NCI-H2196 (cell line): ENCODE measurements at regions not wholly inside any gene's neighbourhood (a gene's known extent, or its start where the extent isn't known, plus 50 kb on each side); places are given as distances from the start of the nearest gene placed in this dataset.
"Not testable (repeated sequence)": the region's sequence is repeated elsewhere in the genome, so short reads cannot be mapped to it uniquely, and the experiment has no call there.

Experiments used
- DNase-seq: peaks from one replicate; lab custom pipeline; 2025; ENCODE audit not compliant: unreplicated experiment; lab: John Stamatoyannopoulos, UW

DNA sequence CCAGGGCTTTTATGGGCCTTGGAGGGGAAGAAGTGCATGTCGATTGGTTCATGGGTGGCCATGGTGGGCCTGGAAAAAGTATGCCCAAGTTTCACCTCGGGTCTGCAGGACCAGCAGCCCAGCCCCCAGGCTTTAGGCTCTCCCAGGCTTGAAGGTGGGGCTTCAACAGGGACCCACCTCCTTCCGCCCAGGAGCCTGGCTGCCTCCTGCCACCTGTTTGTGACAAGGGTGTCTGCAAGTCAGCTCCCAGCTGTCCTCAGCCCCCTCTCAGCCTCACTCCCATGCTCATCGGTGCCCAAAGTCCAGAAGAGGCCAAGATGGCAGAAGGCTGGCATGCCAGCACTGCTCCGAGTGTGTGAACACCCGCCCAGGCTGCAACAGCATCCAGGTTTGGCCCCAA is 1063.2 kb upstream of the ACO1 start:
- no peak for DNase-seq

DNA sequence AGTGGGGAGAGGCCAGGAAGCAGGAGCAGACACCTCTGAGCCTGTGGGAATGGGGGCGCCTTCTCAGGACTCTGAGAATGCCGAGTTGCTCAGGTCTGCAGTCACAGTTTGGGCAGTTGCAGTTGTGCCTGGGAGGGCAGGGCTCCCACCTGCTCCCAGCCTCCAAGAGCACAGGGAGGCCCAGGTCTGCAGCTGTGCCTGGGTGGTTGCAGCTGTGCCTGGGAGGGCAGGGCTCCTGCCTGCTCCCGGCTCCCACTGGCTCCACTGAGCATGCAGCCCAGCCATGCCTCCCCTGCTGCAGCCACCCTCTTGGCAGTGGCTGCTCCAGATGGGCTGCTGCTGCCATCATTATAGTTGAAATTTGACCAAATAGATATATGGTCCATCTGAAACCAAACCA is 1062.8 kb upstream of the ACO1 start:
- no peak for DNase-seq

DNA sequence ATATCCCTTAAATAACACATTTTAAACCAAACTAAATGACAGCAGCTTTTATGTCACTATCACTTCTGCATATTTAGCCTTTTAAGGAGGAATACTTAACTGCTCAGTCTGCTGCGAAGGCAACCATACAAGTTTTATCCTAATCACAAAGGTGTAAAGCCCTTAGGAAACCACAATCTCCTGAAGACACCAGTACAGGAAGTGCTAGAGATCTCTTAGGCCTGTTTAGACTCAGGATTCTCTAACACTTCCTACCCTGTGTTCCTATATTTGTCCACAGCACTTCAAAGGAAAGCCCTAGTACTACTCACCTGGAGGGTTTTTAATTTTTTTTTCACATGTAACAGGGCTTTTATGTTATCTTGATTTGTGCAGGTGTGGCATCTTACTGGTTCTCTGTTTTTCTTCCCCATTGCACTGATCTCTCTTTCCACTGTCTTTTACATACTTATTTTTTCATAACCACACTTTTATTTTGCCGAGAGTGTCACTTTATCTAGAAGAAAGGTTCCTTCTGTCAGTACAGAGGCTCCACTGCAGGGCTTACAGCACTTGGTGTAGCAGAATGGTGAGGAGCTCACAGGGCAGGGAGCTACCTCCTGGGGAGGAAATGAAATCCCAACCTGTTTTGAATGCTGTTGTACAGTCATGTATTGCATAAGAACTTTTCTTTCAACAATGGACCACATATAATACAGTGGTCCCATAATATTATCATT is 1060.6 kb upstream of the ACO1 start:
- DNase-seq: no peak

GRCh38 chr9:31325778-31326177 is 1058.7 kb upstream of the ACO1 start:
- no peak for DNase-seq

GRCh38 chr9:31326883-31327282 is 1057.6 kb upstream of the ACO1 start:
- DNase-seq: not testable (repeated sequence)

DNA sequence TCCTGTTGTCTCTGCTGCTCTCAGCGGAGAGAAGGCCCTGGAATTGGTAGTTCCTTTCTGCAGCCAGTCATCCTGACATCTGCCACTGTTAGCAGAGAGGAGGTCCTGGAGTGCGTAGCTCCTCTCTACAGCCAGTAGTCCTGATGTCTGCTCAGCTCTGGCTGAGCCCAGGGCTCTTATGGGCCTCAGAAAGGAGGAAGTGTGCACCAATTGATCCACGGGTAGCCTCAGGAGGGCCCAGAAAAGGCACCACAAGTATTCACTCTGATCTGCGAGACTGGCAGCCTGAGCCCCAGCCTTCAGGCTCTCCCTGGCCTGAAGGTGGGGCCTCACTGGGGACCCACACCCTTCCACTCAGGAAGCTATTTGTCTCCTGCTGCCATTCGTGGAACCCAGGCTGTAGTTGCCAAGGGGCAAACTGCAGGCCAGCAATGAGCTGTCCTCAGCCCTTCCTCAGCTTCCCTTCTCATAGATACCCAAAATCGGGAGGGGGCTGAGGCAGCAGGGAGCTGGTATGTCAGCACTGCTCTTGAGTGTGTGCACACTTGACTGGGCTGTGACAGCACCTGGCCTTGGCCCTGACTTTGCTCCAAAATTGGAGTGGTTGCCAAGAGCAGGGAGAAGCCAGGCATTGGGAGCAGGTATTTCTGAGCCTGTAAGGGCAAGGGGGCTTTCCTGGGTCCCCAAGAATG is 1049.5 kb upstream of the ACO1 start:
- no peak for DNase-seq

DNA sequence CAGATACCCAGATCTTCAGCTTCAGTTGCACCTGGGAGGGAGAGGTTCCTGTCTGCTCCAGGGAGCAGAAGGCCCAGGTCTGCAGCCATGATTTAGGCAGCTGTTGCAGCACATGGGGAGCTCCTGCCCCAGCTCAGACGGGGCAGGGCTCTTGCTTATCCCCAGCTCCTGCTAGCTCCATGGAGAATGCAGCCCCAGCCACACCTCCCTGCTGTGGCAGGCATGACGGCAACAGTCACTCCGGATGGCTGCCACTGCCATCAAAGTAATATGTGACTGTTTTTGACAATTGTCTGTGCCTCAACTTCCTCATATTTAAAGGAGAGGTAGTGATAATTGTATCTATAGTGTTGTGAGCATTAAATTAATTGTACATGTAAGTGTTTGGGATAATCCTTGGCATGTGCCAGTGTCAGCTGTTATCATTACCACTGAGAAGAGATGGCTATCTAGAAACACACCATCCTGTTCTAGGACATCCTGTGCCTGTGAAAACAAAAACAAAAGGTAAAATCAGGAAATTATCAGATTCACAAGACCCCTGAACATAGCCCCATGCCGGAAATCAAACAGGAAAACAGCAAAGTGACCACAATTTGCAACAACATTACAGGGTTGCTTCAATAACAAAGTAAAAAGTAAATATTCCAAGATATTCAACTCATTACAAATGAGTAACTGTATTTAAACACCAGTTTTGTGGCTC is 1048.8 kb upstream of the ACO1 start:
- DNase-seq: no peak

DNA sequence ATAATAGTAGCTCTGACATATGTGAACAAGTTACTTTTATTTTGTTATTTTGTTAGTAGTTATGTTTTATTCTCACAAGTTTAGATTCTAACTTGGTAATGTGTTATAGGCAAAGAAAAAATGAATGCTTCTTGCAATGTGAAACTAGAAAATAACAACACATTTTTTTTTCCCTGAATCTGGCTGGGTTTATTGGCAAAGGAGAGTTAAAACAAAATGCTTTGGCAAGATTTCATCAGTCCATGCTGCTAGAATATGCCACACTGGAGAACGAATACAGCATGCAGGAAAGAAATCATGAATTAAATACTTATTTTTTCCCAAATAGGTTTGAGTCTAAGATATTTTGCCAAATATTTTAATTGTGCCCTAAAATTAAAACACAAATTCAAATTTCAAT is 1048.1 kb upstream of the ACO1 start:
- no peak for DNase-seq

DNA sequence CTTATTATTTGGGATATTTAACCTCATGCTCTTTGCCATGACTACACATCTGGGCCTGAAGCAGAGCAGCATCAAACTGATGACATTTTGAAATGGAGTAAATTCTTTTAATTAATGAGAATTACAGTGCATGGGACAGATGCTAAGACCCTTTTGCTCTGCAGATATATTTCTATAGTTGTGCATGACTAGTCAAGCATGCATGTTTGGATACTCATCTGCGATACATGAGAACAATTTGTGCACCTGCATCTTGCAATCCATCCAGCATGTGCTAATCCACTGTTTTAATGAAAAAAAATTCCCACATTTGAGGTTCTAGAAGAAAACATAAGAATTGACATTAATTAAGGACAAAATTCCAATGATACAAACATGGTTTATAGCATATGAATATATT is 1047.6 kb upstream of the ACO1 start:
- no peak for DNase-seq

- DNase-seq: no peak
These were observed 1037.3 kb upstream of the ACO1 start for GRCh38 chr9:31347082-31347617.

DNA sequence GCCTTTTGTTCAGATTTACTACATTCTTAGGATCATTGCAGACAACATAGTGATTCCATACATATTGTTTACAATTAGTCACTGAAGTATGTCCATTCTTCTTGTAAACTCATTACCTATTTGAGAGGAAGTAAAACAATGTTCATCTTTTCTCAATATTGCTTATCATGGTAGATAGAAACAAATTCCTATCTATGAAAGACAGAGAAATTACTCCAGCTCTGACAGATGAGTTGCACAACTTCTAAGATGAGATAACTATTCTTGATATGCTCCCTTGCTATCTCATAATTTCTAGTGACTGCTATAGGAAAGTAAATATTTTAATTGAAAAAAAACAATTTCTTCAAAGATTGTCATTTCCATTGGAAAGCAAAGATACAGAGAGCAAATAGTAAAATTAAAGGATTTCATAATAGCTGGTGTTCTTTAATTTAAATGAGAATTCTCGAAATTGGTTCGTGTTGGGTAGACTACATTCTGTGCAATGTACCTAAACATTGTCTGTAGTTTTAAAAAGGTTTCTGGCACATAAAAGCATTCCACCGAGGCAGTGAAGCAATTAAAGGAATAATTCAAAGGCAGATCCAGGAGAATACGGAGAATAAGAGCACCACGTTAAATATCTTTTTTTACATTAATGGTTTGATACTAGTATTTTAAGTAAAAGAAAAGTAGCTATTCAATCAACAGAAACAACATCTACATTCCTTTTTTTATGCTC is 1029.1 kb upstream of the ACO1 start:
- DNase-seq: no peak

GRCh38 chr9:31355965-31356364 is 1028.5 kb upstream of the ACO1 start:
- no peak for DNase-seq

- DNase-seq: no peak
These were observed 1025.4 kb upstream of the ACO1 start for GRCh38 chr9:31359071-31359470.

GRCh38 chr9:31364171-31364570 is 1020.3 kb upstream of the ACO1 start:
- DNase-seq: no peak

GRCh38 chr9:31372799-31373587 is 1011.5 kb upstream of the ACO1 start:
- DNase-seq: no peak

DNA sequence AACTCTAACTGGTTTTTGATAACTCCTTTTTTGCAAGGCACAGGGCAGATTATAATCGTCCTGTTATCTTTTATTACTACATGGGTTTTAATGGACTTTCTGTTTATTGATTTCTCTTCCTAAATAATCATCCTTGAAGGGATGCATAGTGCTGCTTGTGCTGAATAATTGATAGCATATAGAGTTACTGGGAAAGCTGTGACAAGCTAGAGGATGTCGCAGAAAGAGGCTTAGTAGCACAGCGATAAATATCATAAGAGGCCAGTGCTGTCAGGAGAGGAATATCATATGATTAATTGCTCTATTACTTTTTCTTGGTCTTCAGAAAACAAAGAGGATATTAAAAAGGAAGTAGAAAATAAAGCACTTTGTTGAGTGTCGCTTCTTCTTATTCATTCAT is 1007.1 kb upstream of the ACO1 start:
- no peak for DNase-seq

- no peak for DNase-seq
These were observed 995.8 kb upstream of the ACO1 start for GRCh38 chr9:31388660-31389059.

DNA sequence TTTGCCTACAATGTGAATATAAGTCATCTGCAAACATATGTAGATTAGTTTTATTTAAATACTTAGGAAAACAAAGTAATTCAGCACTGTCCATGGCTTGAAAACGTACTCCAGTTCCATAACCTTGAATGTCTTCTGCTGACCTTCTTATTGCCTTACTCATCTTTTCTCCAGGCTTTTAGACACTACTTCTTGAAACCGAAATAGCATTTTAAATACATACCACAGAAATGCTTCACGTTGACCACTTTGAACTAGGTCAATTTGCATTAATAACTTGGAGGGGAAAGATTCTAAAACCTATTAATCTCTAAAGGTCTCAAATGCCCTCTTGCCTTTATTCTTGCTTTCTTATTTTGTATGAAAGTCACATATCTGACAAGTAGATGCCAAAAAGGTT is 995.4 kb upstream of the ACO1 start:
- no peak for DNase-seq

DNA sequence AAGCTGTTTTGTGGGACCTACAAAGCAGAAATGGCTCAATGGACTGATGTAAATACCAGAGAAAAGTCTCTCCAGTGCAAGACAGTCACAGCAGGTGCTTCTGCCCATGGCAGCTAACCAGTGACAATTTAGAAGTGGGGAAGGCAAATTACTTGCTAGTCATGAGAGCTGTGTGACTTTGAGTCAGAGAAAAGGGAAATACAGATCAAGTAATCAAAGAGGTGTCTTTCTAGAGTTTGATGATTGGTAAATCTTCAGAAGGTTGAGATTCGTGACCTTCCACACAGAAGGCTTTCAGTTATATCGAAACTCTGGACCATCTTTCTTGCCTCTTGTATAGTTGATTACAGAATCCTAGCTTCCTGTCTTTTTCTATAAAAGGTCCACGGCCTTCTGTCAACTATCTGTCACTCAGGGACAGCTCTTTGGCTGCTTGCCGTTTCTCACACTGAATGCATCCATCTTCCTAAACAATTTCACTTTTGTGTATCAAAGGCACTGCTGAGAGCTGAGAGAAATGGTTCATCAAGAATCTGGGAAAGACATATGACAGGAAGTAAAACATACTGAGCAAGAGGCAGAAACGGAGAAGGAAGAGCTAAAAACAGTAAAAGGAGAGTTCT is 993.9 kb upstream of the ACO1 start:
- DNase-seq: no peak

DNA sequence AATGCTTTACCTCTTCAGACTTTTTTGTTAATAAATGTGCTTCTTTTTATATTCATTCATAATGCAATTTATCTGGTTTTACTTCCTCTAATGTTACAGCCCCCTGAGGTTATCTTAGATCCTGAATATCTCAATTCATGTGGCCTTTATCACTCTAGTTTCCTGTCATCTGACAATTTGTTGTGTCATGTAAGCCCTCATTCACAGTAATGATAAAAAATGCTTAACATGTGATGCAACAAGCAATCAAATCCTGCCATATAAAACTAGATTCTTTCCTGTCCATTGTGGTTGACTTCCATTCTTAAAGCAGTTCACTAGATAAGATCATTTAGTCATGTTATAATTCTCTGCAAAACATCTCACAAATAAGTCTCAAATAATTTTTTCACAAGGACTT is 991.2 kb upstream of the ACO1 start:
- DNase-seq: no peak
